Lung (tissue), 11 donors: ENCODE measurements at regions not wholly inside any gene's neighbourhood (a gene's known extent, or its start where the extent isn't known, plus 50 kb on each side); places are given as distances from the start of the nearest gene placed in this dataset.

Experiments
- ATAC-seq: fragments of 200-7000 bp; cut with Tn5 transposase; one replicate; pipeline ENCODE4 v1.9.1; 2020; ENCODE audit warnings: moderate number of reproducible peaks; ENCODE audit not compliant: insufficient read depth, low FRiP score
- DNase-seq, 3 donors: peaks; one replicate each; pipeline ENCODE4 v3.0.0-alpha.2; 2013 to 2017
- H3K27ac ChIP-seq, 2 donors: one replicate each; pipeline ENCODE4 v1.5.1; 2013; ENCODE audit warnings: mild to moderate bottlenecking in 2 of 2, moderate library complexity in 2 of 2, control low read depth in 1 of 2, inconsistent platforms in 1 of 2, low read depth in 1 of 2, low read length in 1 of 2
- H3K27me3 ChIP-seq, 3 donors: one replicate each; pipeline ENCODE4 v1.5.1; 2013; ENCODE audit warnings: low read length in 2 of 3; ENCODE audit not compliant: control insufficient read depth in 3 of 3, insufficient read depth in 3 of 3
- H3K36me3 ChIP-seq, 4 donors: one replicate each; pipeline ENCODE4 v1.5.1; 2013; ENCODE audit warnings: low read length in 4 of 4, mild to moderate bottlenecking in 1 of 4, moderate library complexity in 1 of 4; ENCODE audit not compliant: control insufficient read depth in 4 of 4, insufficient read depth in 4 of 4
- H3K4me1 ChIP-seq, 5 donors: one replicate each; pipeline ENCODE4 v1.5.1; 2013; ENCODE audit warnings: low read length in 5 of 5, mild to moderate bottlenecking in 2 of 5, moderate library complexity in 1 of 5; ENCODE audit not compliant: control insufficient read depth in 5 of 5, insufficient read depth in 5 of 5
- H3K4me3 ChIP-seq: one replicate; pipeline ENCODE4 v1.5.1; 2013; ENCODE audit warnings: mild to moderate bottlenecking, control low read depth, moderate library complexity
- H3K9ac ChIP-seq, 2 donors: one replicate each; pipeline ENCODE4 v1.5.1; 2013; ENCODE audit warnings: low read length in 2 of 2, control low read depth in 1 of 2; ENCODE audit not compliant: insufficient read depth in 1 of 2
- H3K9me3 ChIP-seq, 4 donors: one replicate each; pipeline ENCODE4 v1.5.1; 2013; ENCODE audit warnings: low read length in 3 of 4, mild to moderate bottlenecking in 1 of 4, moderate library complexity in 1 of 4; ENCODE audit not compliant: control insufficient read depth in 4 of 4, insufficient read depth in 3 of 4
- WGBS, 2 donors: extraction: QIAGEN DNeasy Blood & Tissue Kit; methylation state at CpG; one replicate each; pipeline ENCODE4 v1.1.7; 2013; 5-methylcytosine and 5-hydroxymethylcytosine counted together
- TF ChIP-seq, protein P1 (sequence below): IDR thresholded peaks from 2 replicates; pipeline ENCODE4 v1.5.1; 2012; ENCODE audit warnings: mild to moderate bottlenecking; ENCODE audit errors: control extremely low read depth, extremely low read depth
- donor health status: control.
- donor health status: control.
- donor health status: Bipolar disorder and iron deficiency.
- donor health status: healthy.
- donor health status: DM: yes; HTN: yes; CAD: no.

DNA sequence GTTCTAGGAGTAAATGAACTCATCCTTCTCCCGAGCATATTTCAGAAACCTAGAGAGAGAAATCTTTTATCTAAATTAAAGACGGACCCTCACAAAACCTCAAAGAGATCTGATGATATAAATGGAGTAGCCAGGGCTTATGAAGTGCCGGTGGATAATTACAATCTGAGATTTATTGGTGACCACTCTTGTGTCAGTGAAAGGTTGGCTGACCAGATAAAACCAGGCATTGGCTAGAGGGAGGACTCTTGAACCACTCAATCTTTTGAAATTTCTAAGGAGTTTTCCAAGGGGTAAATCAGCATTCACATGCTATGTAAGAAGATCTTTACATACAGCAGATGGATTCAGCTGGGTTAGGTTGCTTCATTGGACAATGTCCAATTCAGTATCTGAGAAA lies 227.3 kb upstream of the MMADHC start:
- H3K4me1 ChIP-seq, result peaks cover 0 to 16% (median 0%) of the 10 kb centered on the region in 5 donors
- H3K4me3 ChIP-seq, result no peak overlapping the region
- WGBS, 2 donors, result 79 to 87% methylated on average over 3 of the region's 3 CpGs
- H3K27me3 ChIP-seq, result no peaks in the 10 kb centered on the region
- H3K36me3 ChIP-seq, result no peaks in the 10 kb centered on the region
- H3K27ac ChIP-seq, result no peak overlapping the region
- no peak for DNase-seq
- TF ChIP-seq, protein P1, sequence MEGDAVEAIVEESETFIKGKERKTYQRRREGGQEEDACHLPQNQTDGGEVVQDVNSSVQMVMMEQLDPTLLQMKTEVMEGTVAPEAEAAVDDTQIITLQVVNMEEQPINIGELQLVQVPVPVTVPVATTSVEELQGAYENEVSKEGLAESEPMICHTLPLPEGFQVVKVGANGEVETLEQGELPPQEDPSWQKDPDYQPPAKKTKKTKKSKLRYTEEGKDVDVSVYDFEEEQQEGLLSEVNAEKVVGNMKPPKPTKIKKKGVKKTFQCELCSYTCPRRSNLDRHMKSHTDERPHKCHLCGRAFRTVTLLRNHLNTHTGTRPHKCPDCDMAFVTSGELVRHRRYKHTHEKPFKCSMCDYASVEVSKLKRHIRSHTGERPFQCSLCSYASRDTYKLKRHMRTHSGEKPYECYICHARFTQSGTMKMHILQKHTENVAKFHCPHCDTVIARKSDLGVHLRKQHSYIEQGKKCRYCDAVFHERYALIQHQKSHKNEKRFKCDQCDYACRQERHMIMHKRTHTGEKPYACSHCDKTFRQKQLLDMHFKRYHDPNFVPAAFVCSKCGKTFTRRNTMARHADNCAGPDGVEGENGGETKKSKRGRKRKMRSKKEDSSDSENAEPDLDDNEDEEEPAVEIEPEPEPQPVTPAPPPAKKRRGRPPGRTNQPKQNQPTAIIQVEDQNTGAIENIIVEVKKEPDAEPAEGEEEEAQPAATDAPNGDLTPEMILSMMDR, result no peak
- H3K9ac ChIP-seq, result no peak overlapping the region
- no peak for ATAC-seq
- H3K9me3 ChIP-seq, result no peaks in the 10 kb centered on the region

DNA sequence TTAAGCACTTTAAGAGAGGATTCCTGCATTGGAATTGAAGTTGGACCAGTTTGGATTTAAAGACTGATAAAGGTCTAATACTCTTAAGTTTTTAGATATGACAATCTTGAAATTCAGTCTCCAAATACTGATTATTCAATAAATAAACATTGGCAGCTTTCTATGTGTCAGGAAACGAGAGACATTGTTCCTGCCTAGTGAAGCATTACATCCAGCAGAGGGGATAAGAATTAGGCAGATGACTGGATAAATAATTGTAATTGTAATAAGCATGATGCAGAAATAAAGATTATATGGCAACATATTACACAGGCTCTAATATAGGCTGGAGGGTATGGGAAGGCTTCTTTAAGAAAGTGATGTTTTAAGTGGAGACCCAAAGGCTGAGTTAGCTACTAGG lies 226.5 kb upstream of the MMADHC start:
- peaks cover 0 to 16% (median 0%) of the 10 kb centered on the region in 5 donors for H3K4me1 ChIP-seq
- no peak overlapping the region for H3K9ac ChIP-seq
- 51 to 53% methylated on average over 1 of the region's 1 CpG for WGBS, 2 donors
- no peaks in the 10 kb centered on the region for H3K27me3 ChIP-seq
- DNase-seq (no peak), ATAC-seq (no peak)
- H3K9me3 ChIP-seq, result no peaks in the 10 kb centered on the region
- H3K27ac ChIP-seq, result no peak overlapping the region
- no peak overlapping the region for H3K4me3 ChIP-seq
- no peaks in the 10 kb centered on the region for H3K36me3 ChIP-seq
- TF ChIP-seq, protein P1, result no peak

DNA sequence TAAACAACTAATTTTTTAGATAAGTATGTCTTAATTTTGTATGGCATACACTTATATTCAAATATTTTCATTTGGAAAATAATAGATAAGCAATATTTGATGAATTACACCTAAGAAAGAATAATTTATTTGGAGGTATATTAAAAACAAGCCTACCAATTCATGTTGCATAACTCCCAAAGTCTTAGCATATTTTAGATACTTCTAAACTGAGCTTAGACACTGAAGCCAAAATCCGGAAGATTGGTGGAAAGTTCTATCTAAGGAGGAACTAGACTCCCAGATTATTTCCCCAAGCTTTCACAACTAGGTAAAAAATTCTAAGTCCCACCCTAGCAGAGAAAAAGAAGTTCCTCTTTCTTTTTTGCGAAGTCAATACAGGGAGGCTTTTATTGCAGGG lies 221.0 kb upstream of the MMADHC start:
- Histone ChIP-seq H3K27ac (no peak overlapping the region), H3K27me3 (no peaks in the 10 kb centered on the region), H3K36me3 (no peaks in the 10 kb centered on the region), H3K9ac (no peak overlapping the region), H3K4me1 (no peaks in the 10 kb centered on the region), H3K4me3 (no peak overlapping the region), H3K9me3 (no peaks in the 10 kb centered on the region)
- TF ChIP-seq, protein P1, result no peak
- no peak for ATAC-seq
- 49 to 50% methylated on average over 2 of the region's 2 CpGs for WGBS, 2 donors
- DNase-seq, result no peak

DNA sequence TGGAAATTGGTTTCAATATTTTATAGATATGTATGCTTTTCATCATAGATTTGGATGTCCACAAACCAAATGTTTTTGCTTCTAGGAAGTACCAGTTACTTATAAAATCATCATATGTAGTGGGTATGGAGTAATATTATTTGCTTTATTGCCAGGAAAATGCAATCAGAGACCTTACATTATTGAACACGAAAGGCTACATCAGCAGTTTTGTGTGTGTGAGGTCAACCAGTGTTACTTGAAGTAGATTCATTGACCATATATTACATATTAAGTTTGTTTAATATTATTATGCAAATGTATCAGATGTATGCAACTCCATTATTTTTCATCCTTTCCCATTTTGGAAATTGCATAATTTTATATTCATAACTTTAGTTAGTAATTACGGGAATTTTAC lies 219.1 kb upstream of the MMADHC start:
- WGBS, 2 donors, result 93 to 95% methylated on average over 2 of the region's 2 CpGs
- H3K4me3 ChIP-seq, result no peak overlapping the region
- TF ChIP-seq, protein P1, result no peak
- H3K27me3 ChIP-seq, result no peaks in the 10 kb centered on the region
- no peak for ATAC-seq
- H3K27ac ChIP-seq, result no peak overlapping the region
- H3K4me1 ChIP-seq, result no peaks in the 10 kb centered on the region
- H3K9me3 ChIP-seq, result no peaks in the 10 kb centered on the region
- DNase-seq, result no peak
- H3K36me3 ChIP-seq, result no peaks in the 10 kb centered on the region
- H3K9ac ChIP-seq, result no peak overlapping the region
